Gastroesophageal sphincter (tissue), 4 donors: ENCODE measurements at regions not wholly inside any gene's neighbourhood (a gene's known extent, or its start where the extent isn't known, plus 50 kb on each side); places are given as distances from the start of the nearest gene placed in this dataset.
A peak's percentile ranks its signal among the peaks of the same experiment; 100 is the strongest.

Source experiments
- ATAC-seq: fragments of 150-250 bp; one replicate; pipeline ENCODE4 v1.9.1; 2016; ENCODE audit warnings: mild to moderate bottlenecking, moderate library complexity
- H3K27ac ChIP-seq, 4 donors: fragments of 200-600 bp; sonication (generic) in 3 of 4; 1 replicate in 3 of 4; 2 replicates in 1 of 4; pipeline ENCODE4 v1.5.1; 2016 to 2019
- H3K27me3 ChIP-seq: fragments of 200-600 bp; sonication (generic); one replicate; pipeline ENCODE4 v1.5.1; 2019
- H3K36me3 ChIP-seq, 2 donors: fragments of 200-600 bp; sonication (generic); one replicate each; pipeline ENCODE4 v1.5.1; 2019; ENCODE audit warnings: control low read depth in 1 of 2
- H3K4me1 ChIP-seq, 3 donors: fragments of 200-600 bp; sonication (generic); 1 replicate in 2 of 3; 2 replicates in 1 of 3; pipeline ENCODE4 v1.5.1; 2016 to 2019; ENCODE audit warnings: control low read depth in 2 of 3
- H3K4me3 ChIP-seq, 2 donors: fragments of 200-600 bp; sonication (generic); one replicate each; pipeline ENCODE4 v1.5.1; 2019; ENCODE audit warnings: mild to moderate bottlenecking in 1 of 2, moderate library complexity in 1 of 2
- H3K9me3 ChIP-seq, 3 donors: fragments of 200-600 bp; sonication (generic); one replicate each; pipeline ENCODE4 v1.5.1; 2017 to 2019; ENCODE audit warnings: control low read depth in 2 of 3
- EP300 ChIP-seq: sonication (generic); formaldehyde crosslinking; IDR thresholded peaks from one replicate; pipeline ENCODE4 v1.6.1; 2017; ENCODE audit warnings: antibody characterized with exemption, mild to moderate bottlenecking
- POLR2A ChIP-seq, 2 donors: fragments of 450-650 bp; IDR thresholded peaks; one replicate each; pipeline ENCODE4 v1.6.1; 2017; ENCODE audit warnings: antibody characterized with exemption in 2 of 2, mild to moderate bottlenecking in 2 of 2, moderate library complexity in 1 of 2
- POLR2AphosphoS5 ChIP-seq: sonication (generic); formaldehyde crosslinking; IDR thresholded peaks from one replicate; pipeline ENCODE4 v1.6.1; 2017; ENCODE audit warnings: antibody characterized with exemption
- WGBS, 2 donors: methylation state at CpG; one replicate each; pipeline ENCODE4 v1.1.5; 2018; ENCODE audit warnings: low coverage in 1 of 2; 5-methylcytosine and 5-hydroxymethylcytosine counted together
- TF ChIP-seq, protein P1 (sequence below), 4 experiments: fragments of 200-600 bp in 2 of 4; fragments of 450-650 bp in 2 of 4; sonication (generic) in 1 of 4; IDR thresholded peaks; one replicate each; pipeline ENCODE4 v1.5.1; 2017 to 2019; ENCODE audit warnings: antibody characterized with exemption in 4 of 4, mild to moderate bottlenecking in 2 of 4, moderate library complexity in 2 of 4

DNA sequence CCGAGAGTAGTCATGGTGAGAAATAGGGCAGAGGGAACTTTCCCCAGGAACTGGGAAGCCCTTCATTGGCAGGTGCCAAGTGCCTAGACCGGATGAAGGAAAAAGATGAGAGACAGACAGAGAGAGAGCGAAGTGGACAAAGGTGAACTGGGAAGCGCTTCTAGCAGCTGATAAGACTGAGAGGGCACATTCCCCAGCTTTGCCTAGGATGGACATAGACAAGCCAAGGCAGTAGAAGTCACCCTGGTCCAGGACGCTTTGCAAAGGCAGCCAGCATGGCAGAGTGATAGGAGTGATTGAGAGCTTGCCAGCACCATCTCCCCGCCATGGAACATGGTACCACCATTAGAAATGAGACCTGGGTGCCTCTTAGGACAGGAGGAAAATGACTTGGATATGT, 372.8 kb upstream of the MGMT start:
- Histone ChIP-seq H3K9me3 (no peaks in the 10 kb centered on the region), H3K36me3 (no peaks in the 10 kb centered on the region), H3K27ac (no peak overlapping the region), H3K27me3 (peaks cover 3% of the 10 kb centered on the region), H3K4me1 (peaks cover 0 to 23% (median 0%) of the 10 kb centered on the region in 3 donors), H3K4me3 (no peak overlapping the region)
- no peak for TF ChIP-seq EP300
- TF ChIP-seq, protein P1, sequence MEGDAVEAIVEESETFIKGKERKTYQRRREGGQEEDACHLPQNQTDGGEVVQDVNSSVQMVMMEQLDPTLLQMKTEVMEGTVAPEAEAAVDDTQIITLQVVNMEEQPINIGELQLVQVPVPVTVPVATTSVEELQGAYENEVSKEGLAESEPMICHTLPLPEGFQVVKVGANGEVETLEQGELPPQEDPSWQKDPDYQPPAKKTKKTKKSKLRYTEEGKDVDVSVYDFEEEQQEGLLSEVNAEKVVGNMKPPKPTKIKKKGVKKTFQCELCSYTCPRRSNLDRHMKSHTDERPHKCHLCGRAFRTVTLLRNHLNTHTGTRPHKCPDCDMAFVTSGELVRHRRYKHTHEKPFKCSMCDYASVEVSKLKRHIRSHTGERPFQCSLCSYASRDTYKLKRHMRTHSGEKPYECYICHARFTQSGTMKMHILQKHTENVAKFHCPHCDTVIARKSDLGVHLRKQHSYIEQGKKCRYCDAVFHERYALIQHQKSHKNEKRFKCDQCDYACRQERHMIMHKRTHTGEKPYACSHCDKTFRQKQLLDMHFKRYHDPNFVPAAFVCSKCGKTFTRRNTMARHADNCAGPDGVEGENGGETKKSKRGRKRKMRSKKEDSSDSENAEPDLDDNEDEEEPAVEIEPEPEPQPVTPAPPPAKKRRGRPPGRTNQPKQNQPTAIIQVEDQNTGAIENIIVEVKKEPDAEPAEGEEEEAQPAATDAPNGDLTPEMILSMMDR (IDR thresholded peaks at IDR 0.05): no peak
- TF ChIP-seq POLR2A (IDR thresholded peaks at IDR 0.05): no peak
- TF ChIP-seq POLR2AphosphoS5: no peak
- ATAC-seq: no peak
- WGBS, 2 donors: 89 to 100% methylated on average over 1 to 6 of the region's 6 CpGs

DNA sequence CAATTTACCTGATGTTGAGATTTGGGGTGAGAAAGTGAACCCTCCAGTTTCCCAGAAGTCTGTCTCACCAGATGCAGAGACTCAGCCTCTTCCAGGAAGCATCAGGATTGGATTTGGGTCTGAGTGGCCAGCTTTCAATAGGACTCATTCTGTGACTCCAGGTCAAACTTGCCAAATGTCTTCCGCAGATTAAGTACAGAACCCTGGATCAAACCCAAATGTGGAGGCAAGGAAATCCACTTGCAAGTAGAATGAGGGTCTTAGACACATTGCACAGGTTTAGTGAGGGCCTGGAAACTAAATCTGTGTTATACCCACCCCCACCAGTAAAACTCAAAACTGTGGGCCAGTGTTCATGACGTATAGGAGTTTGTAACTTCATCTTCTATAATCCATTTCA, 372.2 kb upstream of the MGMT start:
- no peak for ATAC-seq
- TF ChIP-seq POLR2AphosphoS5 (no peak), EP300 (no peak)
- TF ChIP-seq, protein P1 (IDR thresholded peaks at IDR 0.05): no peak
- H3K27ac ChIP-seq: no peak overlapping the region
- H3K36me3 ChIP-seq: no peaks in the 10 kb centered on the region
- 81 to 95% methylated on average over 2 of the region's 2 CpGs for WGBS, 2 donors
- H3K9me3 ChIP-seq: no peaks in the 10 kb centered on the region
- no peaks in the 10 kb centered on the region for H3K27me3 ChIP-seq
- H3K4me3 ChIP-seq: no peak overlapping the region
- H3K4me1 ChIP-seq: peaks cover 0 to 23% (median 0%) of the 10 kb centered on the region in 3 donors

DNA sequence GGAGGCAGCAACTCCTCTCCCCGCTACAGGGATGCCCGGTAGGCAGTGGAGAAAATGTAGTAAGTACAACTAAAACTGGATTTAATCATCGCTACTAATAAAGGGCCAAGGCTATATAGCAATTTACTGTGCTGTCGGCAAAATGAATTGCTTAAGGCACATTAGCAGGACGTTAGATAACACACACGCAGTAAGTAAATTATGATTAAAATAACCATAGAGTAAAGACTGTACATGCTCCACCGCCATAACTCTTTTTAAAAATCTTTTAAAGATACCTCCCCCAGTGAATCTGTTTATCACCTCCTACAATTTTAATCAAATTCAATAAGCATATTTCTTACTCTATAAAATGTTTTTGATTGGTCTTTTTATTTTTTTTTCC, 371.4 kb upstream of the MGMT start:
- no peak for ATAC-seq
- Histone ChIP-seq H3K27me3 (no peaks in the 10 kb centered on the region), H3K4me1 (peaks cover 0 to 23% (median 0%) of the 10 kb centered on the region in 3 donors), H3K4me3 (no peak overlapping the region), H3K36me3 (no peaks in the 10 kb centered on the region), H3K27ac (peak overlapping the region in 1 of 4 donors; percentile 62), H3K9me3 (no peaks in the 10 kb centered on the region)
- WGBS, 2 donors: 28 to 56% methylated on average over 7 of the region's 7 CpGs
- TF ChIP-seq POLR2AphosphoS5: no peak
- TF ChIP-seq, protein P1 (IDR thresholded peaks at IDR 0.05): no peak
- no peak for TF ChIP-seq POLR2A (IDR thresholded peaks at IDR 0.05)
- TF ChIP-seq EP300: no peak

DNA sequence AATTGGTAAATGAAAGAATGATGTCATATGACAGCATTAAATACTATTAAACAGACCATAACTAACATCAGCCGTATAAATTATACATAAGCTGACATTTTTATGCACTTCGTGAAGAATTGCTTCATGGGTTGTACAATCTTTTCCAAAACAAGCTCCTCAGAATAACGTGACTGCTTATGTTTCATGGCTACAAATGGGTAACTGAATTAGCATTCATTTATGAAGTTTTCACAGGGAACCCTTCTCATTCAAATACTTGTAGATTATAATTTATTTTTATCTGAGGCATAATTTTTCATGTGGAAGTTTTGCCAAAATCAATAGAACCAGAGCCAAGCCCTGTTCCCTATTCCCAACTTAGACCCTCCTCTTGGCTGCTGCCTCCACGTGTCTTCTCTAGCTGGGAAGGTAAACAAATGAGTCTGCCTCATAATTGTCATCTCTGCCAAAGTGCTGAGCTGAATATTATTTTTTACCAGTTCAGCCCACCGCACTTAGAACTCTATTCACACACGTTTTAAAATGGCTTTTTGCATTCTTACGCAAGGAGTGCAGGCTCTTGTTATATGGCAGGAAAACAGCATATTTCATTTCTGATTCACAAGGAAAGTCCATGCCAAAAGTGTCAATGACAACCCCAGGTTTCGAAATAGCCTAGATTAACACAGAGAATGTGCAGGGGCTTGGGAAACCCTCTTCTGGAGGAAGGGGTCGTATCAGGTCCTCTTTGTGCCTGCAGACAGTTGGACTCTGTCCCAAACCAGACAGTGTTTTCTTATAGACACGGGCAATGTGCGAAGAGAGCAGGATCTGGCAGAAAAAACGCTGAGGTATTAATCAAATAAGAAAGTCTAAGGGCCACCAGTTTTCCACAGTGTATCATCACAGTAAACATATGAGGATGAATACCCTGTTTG, 370.7 kb upstream of the MGMT start:
- H3K27me3 ChIP-seq: no peaks in the 10 kb centered on the region
- no peak overlapping the region for H3K4me3 ChIP-seq
- H3K36me3 ChIP-seq: no peaks in the 10 kb centered on the region
- peaks cover 0 to 23% (median 0%) of the 10 kb centered on the region in 3 donors for H3K4me1 ChIP-seq
- 7 to 8% methylated on average over 12 of the region's 12 CpGs for WGBS, 2 donors
- peak; percentile 93 for ATAC-seq
- H3K9me3 ChIP-seq: no peaks in the 10 kb centered on the region
- H3K27ac ChIP-seq: peak overlapping the region in 1 of 4 donors; percentile 62
- TF ChIP-seq EP300: no peak
- peak; percentile 97 for TF ChIP-seq POLR2AphosphoS5
- TF ChIP-seq POLR2A (IDR thresholded peaks at IDR 0.05): no peak

DNA sequence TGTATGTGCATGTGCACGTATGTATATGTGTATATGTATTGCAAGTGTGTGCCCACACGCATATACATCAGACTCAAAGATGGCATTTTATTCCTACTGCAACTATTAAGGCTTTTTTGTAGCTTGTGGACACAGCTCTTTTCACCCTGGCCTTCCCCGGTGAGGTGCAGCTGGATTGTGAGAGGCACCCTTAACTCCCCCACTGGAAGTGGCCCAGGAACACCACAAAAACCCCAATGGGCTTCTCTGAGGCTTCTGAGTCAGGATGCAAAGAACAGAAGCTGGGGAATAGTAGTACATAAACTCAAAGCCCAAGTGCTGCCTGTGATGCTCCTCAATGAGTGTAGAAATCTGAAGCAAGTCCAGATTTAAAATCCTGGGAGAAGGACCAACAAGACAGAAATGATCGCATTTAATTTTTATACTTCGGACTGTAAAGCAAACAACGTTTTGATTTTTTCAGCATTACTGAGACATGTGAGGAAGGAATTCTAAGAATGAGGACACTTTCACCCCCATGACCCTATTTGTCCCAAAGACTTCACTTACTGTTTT, 369.2 kb upstream of the MGMT start:
- Histone ChIP-seq H3K4me1 (peaks cover 0 to 23% (median 0%) of the 10 kb centered on the region in 3 donors), H3K27ac (no peak overlapping the region), H3K36me3 (no peaks in the 10 kb centered on the region), H3K4me3 (no peak overlapping the region), H3K27me3 (no peaks in the 10 kb centered on the region), H3K9me3 (no peaks in the 10 kb centered on the region)
- TF ChIP-seq EP300 (no peak), POLR2AphosphoS5 (no peak), POLR2A (IDR thresholded peaks at IDR 0.05) (no peak)
- TF ChIP-seq, protein P1 (IDR thresholded peaks at IDR 0.05): no peak
- 61 to 77% methylated on average over 5 of the region's 6 CpGs for WGBS, 2 donors
- no peak for ATAC-seq
